H1 (cell line): ENCODE measurements at regions not wholly inside any gene's neighbourhood (a gene's known extent, or its start where the extent isn't known, plus 50 kb on each side); places are given as distances from the start of the nearest gene placed in this dataset.

Experiments
- CTCF ChIA-PET: fragments of 300-600 bp; sonication (Branson Sonifier 250); formaldehyde crosslinking; loops from one replicate; lab custom pipeline; 2021; ENCODE audit not compliant: partially characterized antibody; lab: Charles Lee
- POLR2A ChIA-PET: fragments of 300-600 bp; sonication (Branson Sonifier 250); formaldehyde crosslinking; loops from one replicate; lab custom pipeline; 2021; ENCODE audit warnings: inconsistent platforms; ENCODE audit not compliant: partially characterized antibody; lab: Charles Lee
- DNase-seq, 2 experiments: peaks; one replicate each; pipeline versions ENCODE4 v3.0.0 to v3.0.0-alpha.2; 2010 to 2022; ENCODE audit warnings: low spot score in 2 of 2, low read depth in 1 of 2, mixed read lengths in 1 of 2
- FAIRE-seq: peaks from 2 replicates; lab custom pipeline; 2011; peaks lifted over from hg19 to GRCh38; lab: Jason Lieb, UNC
- H2AFZ ChIP-seq: 2 replicates; pipeline ENCODE4 v1.8.1; 2012; ENCODE audit warnings: low read length, inconsistent platforms
- H2AK5ac ChIP-seq: 2 replicates; pipeline ENCODE4 v1.6.1; 2013; ENCODE audit warnings: low read depth, low read length
- H2BK120ac ChIP-seq: replicated peaks from 2 replicates; pipeline ENCODE3; 2013; ENCODE audit warnings: low read depth, low read length, inconsistent platforms
- H2BK12ac ChIP-seq: 2 replicates; pipeline ENCODE4 v1.6.1; 2013; ENCODE audit warnings: low read depth, low read length
- H2BK15ac ChIP-seq: 2 replicates; pipeline ENCODE4 v1.6.1; 2013; ENCODE audit warnings: low read length
- H2BK20ac ChIP-seq: 2 replicates; pipeline ENCODE4 v1.6.1; 2013; ENCODE audit warnings: low read length
- H2BK5ac ChIP-seq: 2 replicates; pipeline ENCODE4 v1.6.1; 2013; ENCODE audit warnings: low read depth, low read length
- H3K14ac ChIP-seq: 2 replicates; pipeline ENCODE4 v1.6.1; 2013; ENCODE audit warnings: inconsistent platforms; ENCODE audit not compliant: insufficient read length
- H3K18ac ChIP-seq: 2 replicates; pipeline ENCODE4 v1.6.1; 2013; ENCODE audit warnings: low read length; ENCODE audit errors: extremely low read depth
- H3K23ac ChIP-seq: 2 replicates; pipeline ENCODE4 v1.6.1; 2013; ENCODE audit warnings: inconsistent platforms; ENCODE audit not compliant: insufficient read length
- H3K23me2 ChIP-seq: 2 replicates; pipeline ENCODE4 v1.6.1; 2013; ENCODE audit warnings: low read depth, low read length
- H3K27ac ChIP-seq: 2 replicates; pipeline ENCODE4 v1.6.1; 2011; ENCODE audit warnings: low read depth, low read length, inconsistent platforms
- H3K27me3 ChIP-seq, 4 experiments: replicated peaks in 1 of 4; 1 replicate in 1 of 4; 2 replicates in 3 of 4; pipeline versions ENCODE4 v1.6.1 to v1.8.1; 2011 to 2013; ENCODE audit warnings: low read length in 3 of 4, mild to moderate bottlenecking in 3 of 4, inconsistent platforms in 2 of 4, mixed read lengths in 2 of 4, moderate library complexity in 1 of 4; ENCODE audit not compliant: control insufficient read depth in 3 of 4, insufficient read depth in 3 of 4; ENCODE audit errors: extremely low read depth in 1 of 4
- H3K36me3 ChIP-seq, 4 experiments: 2 replicates each; pipeline versions ENCODE4 v1.6.1 to v1.8.1; 2011 to 2013; ENCODE audit warnings: mild to moderate bottlenecking in 4 of 4, low read length in 3 of 4, moderate library complexity in 2 of 4, control low read depth in 1 of 4, inconsistent platforms in 1 of 4; ENCODE audit not compliant: insufficient read depth in 4 of 4, control insufficient read depth in 2 of 4
- H3K4ac ChIP-seq: replicated peaks from 2 replicates; pipeline ENCODE3; 2013; ENCODE audit warnings: low read length, low read depth, mixed read lengths, inconsistent platforms; ENCODE audit not compliant: insufficient read length
- H3K4me1 ChIP-seq, 4 experiments: replicated peaks in 1 of 4; 1 replicate in 1 of 4; 2 replicates in 3 of 4; pipeline versions ENCODE4 v1.6.1 to v1.8.1; 2011 to 2013; ENCODE audit warnings: low read length in 3 of 4, inconsistent platforms in 2 of 4, mixed read lengths in 1 of 4; ENCODE audit not compliant: insufficient read depth in 4 of 4, control insufficient read depth in 3 of 4
- H3K4me2 ChIP-seq, 2 experiments: 2 replicates each; pipeline versions ENCODE4 v1.6.1 to v1.8.1; 2011 to 2013; ENCODE audit warnings: low read depth in 2 of 2, low read length in 2 of 2, control low read depth in 1 of 2, inconsistent platforms in 1 of 2, mild to moderate bottlenecking in 1 of 2; ENCODE audit not compliant: insufficient read depth in 1 of 2
- H3K4me3 ChIP-seq, 4 experiments: fragments of 200-600, 300-600 bp in 1 of 4; sonication (generic), shearing (Covaris generic), sonication (Bioruptor Twin) in 1 of 4; 2 replicates each; pipeline versions ENCODE4 v1.5.1 to v1.8.1; 2011 to 2016; ENCODE audit warnings: low read length in 4 of 4, low read depth in 3 of 4, control low read depth in 2 of 4, inconsistent platforms in 2 of 4, mild to moderate bottlenecking in 2 of 4, mixed read lengths in 1 of 4, moderate library complexity in 1 of 4; ENCODE audit not compliant: insufficient read depth in 2 of 4; ENCODE audit errors: extremely low read depth in 1 of 4
- H3K56ac ChIP-seq: replicated peaks from 2 replicates; pipeline ENCODE3; 2013; ENCODE audit warnings: low read depth, mild to moderate bottlenecking, mixed read lengths, low read length, inconsistent platforms; ENCODE audit not compliant: insufficient read length
- H3K79me1 ChIP-seq: 2 replicates; pipeline ENCODE4 v1.6.1; 2013; ENCODE audit warnings: low read depth, low read length, control low read depth
- H3K79me2 ChIP-seq, 2 experiments: 2 replicates each; pipeline versions ENCODE4 v1.6.1 to v1.8.1; 2012 to 2013; ENCODE audit warnings: low read length in 2 of 2, mild to moderate bottlenecking in 2 of 2, inconsistent platforms in 1 of 2; ENCODE audit not compliant: insufficient read depth in 2 of 2, control insufficient read depth in 1 of 2
- H3K9ac ChIP-seq, 4 experiments: replicated peaks in 1 of 4; 1 replicate in 1 of 4; 2 replicates in 3 of 4; pipeline versions ENCODE4 v1.6.1 to v1.8.1; 2011 to 2013; ENCODE audit warnings: low read depth in 3 of 4, low read length in 3 of 4, control low read depth in 2 of 4, mild to moderate bottlenecking in 2 of 4, moderate library complexity in 2 of 4, inconsistent platforms in 1 of 4; ENCODE audit errors: extremely low read depth in 1 of 4
- H3K9me3 ChIP-seq, 2 experiments: 2 replicates each; pipeline versions ENCODE4 v1.6.1 to v1.8.1; 2012 to 2013; ENCODE audit warnings: mild to moderate bottlenecking in 2 of 2, moderate library complexity in 2 of 2, control low read depth in 1 of 2, inconsistent platforms in 1 of 2, low read depth in 1 of 2, low read length in 1 of 2, mixed read lengths in 1 of 2; ENCODE audit not compliant: insufficient read depth in 2 of 2
- H4K20me1 ChIP-seq, 2 experiments: replicated peaks in 1 of 2; 2 replicates each; pipeline versions ENCODE3 to v1.8.1; 2011 to 2013; ENCODE audit warnings: inconsistent platforms in 2 of 2, low read length in 2 of 2, mild to moderate bottlenecking in 1 of 2; ENCODE audit not compliant: insufficient read depth in 2 of 2, control insufficient read depth in 1 of 2
- H4K5ac ChIP-seq: 2 replicates; pipeline ENCODE4 v1.6.1; 2013; ENCODE audit warnings: low read length, low read depth, mixed read lengths, inconsistent platforms; ENCODE audit not compliant: insufficient read length
- H4K8ac ChIP-seq: 2 replicates; pipeline ENCODE4 v1.8.0; 2013; ENCODE audit warnings: mild to moderate bottlenecking, moderate library complexity, low read length, inconsistent platforms; ENCODE audit not compliant: insufficient read depth; ENCODE audit errors: extremely low read depth
- H4K91ac ChIP-seq: replicated peaks from 2 replicates; pipeline ENCODE3; 2013; ENCODE audit warnings: low read length, mixed read lengths, inconsistent platforms; ENCODE audit not compliant: insufficient read length
- BRCA1 ChIP-seq: IDR thresholded peaks from 2 replicates; pipeline ENCODE4 v1.6.1; 2012; ENCODE audit warnings: low read depth, low read length, improper control_type of control experiment
- CBX5 ChIP-seq: fragments of 300-800, 300-1000 bp; sonication (generic); IDR thresholded peaks from 2 replicates; pipeline ENCODE4 v1.7.1; 2016; ENCODE audit warnings: antibody characterized with exemption, low read length, low read depth
- EGR1 ChIP-seq: IDR thresholded peaks from 2 replicates; pipeline ENCODE4 v1.6.1; 2011; ENCODE audit warnings: low read depth, low read length, borderline replicate concordance
- EZH2 ChIP-seq: fragments of 200-600 bp; sonication (generic); IDR thresholded peaks from 2 replicates; pipeline ENCODE4 v1.7.1; 2012; ENCODE audit warnings: low read depth, mild to moderate bottlenecking, moderate library complexity, low read length, inconsistent platforms; ENCODE audit not compliant: severe bottlenecking
- KDM1A ChIP-seq: fragments of 200-600, 300-600 bp; sonication (generic); IDR thresholded peaks from 2 replicates; pipeline ENCODE4 v1.7.1; 2016; ENCODE audit warnings: mild to moderate bottlenecking, low read length, borderline replicate concordance
- KDM5A ChIP-seq: fragments of 200-600 bp; IDR thresholded peaks from 2 replicates; pipeline ENCODE4 v1.7.1; 2012; ENCODE audit warnings: mild to moderate bottlenecking, low read length, inconsistent platforms, mixed read lengths
- MAFK ChIP-seq: IDR thresholded peaks from 2 replicates; pipeline ENCODE4 v1.6.1; 2012; ENCODE audit warnings: low read depth, mild to moderate bottlenecking, improper control_type of control experiment, low read length
- TBP ChIP-seq: IDR thresholded peaks from 2 replicates; pipeline ENCODE4 v1.6.1; 2011; ENCODE audit warnings: low read depth, low read length, improper control_type of control experiment
- TEAD4 ChIP-seq: IDR thresholded peaks from 2 replicates; pipeline ENCODE4 v1.6.1; 2012; ENCODE audit warnings: low read depth, low read length, inconsistent platforms, mixed read lengths
- YY1 ChIP-seq: IDR thresholded peaks from 2 replicates; pipeline ENCODE4 v1.6.1; 2011; ENCODE audit warnings: low read depth, mild to moderate bottlenecking, low read length
- WGBS, 2 experiments: shearing (Covaris generic) in 1 of 2; methylation state at CpG; one replicate each; pipeline versions ENCODE4 v1.1.6 to v1.1.7; 2013 to 2015; ENCODE audit warnings: low lambda C conversion rate in 2 of 2, mixed read lengths in 2 of 2, inconsistent platforms in 1 of 2, low coverage in 1 of 2, missing lambda C conversion rate in 1 of 2; ENCODE audit not compliant: insufficient replicate concordance in 2 of 2, insufficient coverage in 1 of 2, insufficient read length in 1 of 2; ENCODE audit errors: extremely low coverage in 1 of 2, missing lambda C conversion rate in 1 of 2; 5-methylcytosine and 5-hydroxymethylcytosine counted together
- TF ChIP-seq, protein P1 (sequence below): IDR thresholded peaks from 2 replicates; pipeline ENCODE4 v1.6.1; 2011; ENCODE audit warnings: low read length, improper control_type of control experiment
- TF ChIP-seq, protein P2 (sequence below): IDR thresholded peaks from 2 replicates; pipeline ENCODE4 v1.6.1; 2012; ENCODE audit warnings: inconsistent platforms
- TF ChIP-seq, protein P3 (sequence below): IDR thresholded peaks from 2 replicates; pipeline ENCODE4 v1.6.1; 2011; ENCODE audit warnings: low read depth, mild to moderate bottlenecking, low read length; ENCODE audit not compliant: insufficient read depth

GRCh38 chr21:32197896-32198295 is 81.0 kb downstream of the MIS18A start:
- no peak overlapping the region for H3K4me3 ChIP-seq
- H3K4me1 ChIP-seq, result no peaks in the 10 kb centered on the region
- H3K23me2 ChIP-seq, result no peaks in the 10 kb centered on the region
- DNase-seq, result no peak
- no peak overlapping the region for H3K23ac ChIP-seq
- no peak for FAIRE-seq
- WGBS, 2 experiments, result 81% methylated on average over 2 of the region's 2 CpGs; no CpG with 5 or more reads in 1 of the 2 experiments
- no peak overlapping the region for H4K5ac ChIP-seq
- H4K8ac ChIP-seq, result no peak overlapping the region
- H2BK12ac ChIP-seq, result no peak overlapping the region
- POLR2A ChIA-PET, result no interaction called here
- no peak overlapping the region for H2BK5ac ChIP-seq
- H2BK20ac ChIP-seq, result no peak overlapping the region
- no peak overlapping the region for H4K91ac ChIP-seq
- no peaks in the 10 kb centered on the region for H3K79me1 ChIP-seq
- no peak overlapping the region for H3K14ac ChIP-seq
- no peak overlapping the region for H3K4ac ChIP-seq
- H2AK5ac ChIP-seq, result no peak overlapping the region
- no peaks in the 10 kb centered on the region for H3K36me3 ChIP-seq
- CTCF ChIA-PET, result interaction anchor here (1.1 to 1.2 kb wide), 2 partner anchors 17 to 60 kb away, joined by 3 to 5 read pairs; no protein-coding TSS in a partner anchor
- H2BK120ac ChIP-seq, result no peak overlapping the region
- no peaks in the 10 kb centered on the region for H3K9me3 ChIP-seq
- H3K9ac ChIP-seq, result no peak overlapping the region
- H2BK15ac ChIP-seq, result no peak overlapping the region
- no peaks in the 10 kb centered on the region for H3K79me2 ChIP-seq
- H3K56ac ChIP-seq, result no peak overlapping the region
- no peak overlapping the region for H3K4me2 ChIP-seq
- H3K27me3 ChIP-seq, result no peaks in the 10 kb centered on the region
- no peaks in the 10 kb centered on the region for H4K20me1 ChIP-seq
- H3K27ac ChIP-seq, result no peak overlapping the region
- no peak overlapping the region for H2AFZ ChIP-seq
- no peak overlapping the region for H3K18ac ChIP-seq
- TF ChIP-seq, protein P1, sequence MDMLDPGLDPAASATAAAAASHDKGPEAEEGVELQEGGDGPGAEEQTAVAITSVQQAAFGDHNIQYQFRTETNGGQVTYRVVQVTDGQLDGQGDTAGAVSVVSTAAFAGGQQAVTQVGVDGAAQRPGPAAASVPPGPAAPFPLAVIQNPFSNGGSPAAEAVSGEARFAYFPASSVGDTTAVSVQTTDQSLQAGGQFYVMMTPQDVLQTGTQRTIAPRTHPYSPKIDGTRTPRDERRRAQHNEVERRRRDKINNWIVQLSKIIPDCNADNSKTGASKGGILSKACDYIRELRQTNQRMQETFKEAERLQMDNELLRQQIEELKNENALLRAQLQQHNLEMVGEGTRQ, result no peak
- no peak for TF ChIP-seq BRCA1
- TF ChIP-seq KDM1A, result no peak
- no peak for TF ChIP-seq YY1
- no peak for TF ChIP-seq CBX5
- TF ChIP-seq, protein P2, sequence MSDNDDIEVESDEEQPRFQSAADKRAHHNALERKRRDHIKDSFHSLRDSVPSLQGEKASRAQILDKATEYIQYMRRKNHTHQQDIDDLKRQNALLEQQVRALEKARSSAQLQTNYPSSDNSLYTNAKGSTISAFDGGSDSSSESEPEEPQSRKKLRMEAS, result no peak
- no peak for TF ChIP-seq MAFK
- TF ChIP-seq EZH2, result no peak
- TF ChIP-seq TEAD4, result no peak
- TF ChIP-seq TBP, result no peak
- TF ChIP-seq KDM5A, result no peak
- TF ChIP-seq, protein P3, sequence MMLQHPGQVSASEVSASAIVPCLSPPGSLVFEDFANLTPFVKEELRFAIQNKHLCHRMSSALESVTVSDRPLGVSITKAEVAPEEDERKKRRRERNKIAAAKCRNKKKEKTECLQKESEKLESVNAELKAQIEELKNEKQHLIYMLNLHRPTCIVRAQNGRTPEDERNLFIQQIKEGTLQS, result no peak
- no peak for TF ChIP-seq EGR1
